A549 (cell line): ENCODE measurements at regions not wholly inside any gene's neighbourhood (a gene's known extent, or its start where the extent isn't known, plus 50 kb on each side); places are given as distances from the start of the nearest gene placed in this dataset.
"Not testable (repeated sequence)": the region's sequence is repeated elsewhere in the genome, so short reads cannot be mapped to it uniquely, and the experiment has no call there.

Experiments used
- ATAC-seq, 2 experiments: fragments of 200-7000 bp in 1 of 2; fragments of >200 bp in 1 of 2; cut with Nextera tagmentation in 1 of 2; cut with Tn5 transposase in 1 of 2; 3 replicates each; pipeline versions ENCODE4 v1.8.0 to v1.9.1; 2018 to 2020; ENCODE audit warnings: mild to moderate bottlenecking in 1 of 2, moderate library complexity in 1 of 2
- CTCF ChIA-PET: fragments of 300-600 bp; sonication (Branson Sonifier 250); formaldehyde crosslinking; extraction: SDS; loops from one replicate; lab custom pipeline; 2021; ENCODE audit warnings: antibody characterized with exemption, inconsistent platforms; lab: Yijun Ruan, JAX
- POLR2A ChIA-PET: fragments of 350-600 bp; formaldehyde crosslinking; extraction: SDS; loops from one replicate; lab custom pipeline; 2021; ENCODE audit warnings: antibody characterized with exemption, inconsistent platforms; lab: Yijun Ruan, JAX
- DNase-seq, 2 experiments: peaks; one replicate each; pipeline versions ENCODE4 v3.0.0 to v3.0.0-alpha.2; 2011 to 2016; ENCODE audit warnings: low read depth in 1 of 2, low spot score in 1 of 2
- FAIRE-seq: peaks from 2 replicates; lab custom pipeline; 2011; peaks lifted over from hg19 to GRCh38; lab: Jason Lieb, UNC
- H3K27ac ChIP-seq, 2 experiments: fragments of >200 bp; sonication (Bioruptor Twin); formaldehyde crosslinking; 3 replicates each; pipeline ENCODE4 v1.5.1; 2016 to 2017
- H3K4me1 ChIP-seq: fragments of >200 bp; sonication (Bioruptor Twin); formaldehyde crosslinking; 3 replicates; pipeline ENCODE4 v1.6.1; 2016
- H3K4me2 ChIP-seq: fragments of >200 bp; sonication (Bioruptor Twin); formaldehyde crosslinking; 3 replicates; pipeline ENCODE4 v1.6.1; 2016
- H3K4me3 ChIP-seq: fragments of >200 bp; sonication (Bioruptor Twin); formaldehyde crosslinking; 3 replicates; pipeline ENCODE4 v1.5.1; 2016
- H3K9me3 ChIP-seq: fragments of >200 bp; sonication (Bioruptor Twin); formaldehyde crosslinking; 3 replicates; pipeline ENCODE4 v1.6.1; 2016
- CBX2 ChIP-seq: fragments of 200-600 bp; sonication (generic); IDR thresholded peaks from 2 replicates; pipeline ENCODE4 v1.6.1; 2016; ENCODE audit warnings: low read depth, mild to moderate bottlenecking, borderline replicate concordance
- CEBPB ChIP-seq, 2 experiments: fragments of >200 bp in 1 of 2; sonication (Bioruptor Twin) in 1 of 2; formaldehyde crosslinking in 1 of 2; IDR thresholded peaks; 2 replicates each; pipeline ENCODE4 v1.6.1; 2012 to 2016
- CTCF ChIP-seq: fragments of >200 bp; sonication (Bioruptor Twin); formaldehyde crosslinking; IDR thresholded peaks from 3 replicates; pipeline ENCODE4 v1.5.1; 2016
- FOSL2 ChIP-seq, 2 experiments: fragments of 450-650 bp in 1 of 2; fragments of >200 bp in 1 of 2; sonication (Bioruptor Twin) in 1 of 2; formaldehyde crosslinking; IDR thresholded peaks; 2 replicates each; pipeline versions ENCODE4 v1.5.0 to v1.6.1; 2016 to 2020; ENCODE audit warnings: mild to moderate bottlenecking in 1 of 2, moderate library complexity in 1 of 2
- HES2 ChIP-seq: fragments of >200 bp; sonication (Bioruptor Twin); formaldehyde crosslinking; IDR thresholded peaks from 2 replicates; pipeline ENCODE4 v1.6.1; 2016
- HEYL ChIP-seq: fragments of 250-450 bp; sonication (Bioruptor Pico); IDR thresholded peaks from 2 replicates; pipeline ENCODE4 v1.8.0; 2021; ENCODE audit warnings: mild to moderate bottlenecking, moderate library complexity
- JUNB ChIP-seq: fragments of >200 bp; sonication (Bioruptor Twin); formaldehyde crosslinking; IDR thresholded peaks from 2 replicates; pipeline ENCODE4 v1.6.1; 2016
- KDM1A ChIP-seq: fragments of 200-600 bp; sonication (generic); IDR thresholded peaks from 2 replicates; pipeline ENCODE4 v1.6.1; 2016; ENCODE audit warnings: low read depth, mild to moderate bottlenecking
- NPAS2 ChIP-seq: fragments of 250-450 bp; sonication (Bioruptor Pico); IDR thresholded peaks from 2 replicates; pipeline ENCODE4 v1.8.0; 2022; ENCODE audit warnings: mild to moderate bottlenecking, moderate library complexity, borderline replicate concordance
- PBX3 ChIP-seq: IDR thresholded peaks from 2 replicates; pipeline ENCODE4 v1.6.1; 2012
- REST ChIP-seq: fragments of 200-600 bp; sonication (generic); IDR thresholded peaks from 2 replicates; pipeline ENCODE4 v1.6.1; 2016; ENCODE audit warnings: antibody characterized with exemption, mild to moderate bottlenecking, moderate library complexity
- USF2 ChIP-seq: fragments of 450-650 bp; IDR thresholded peaks from 2 replicates; pipeline ENCODE4 v1.6.1; 2014; ENCODE audit warnings: antibody characterized with exemption
- WGBS: methylation state at CpG from one replicate; pipeline ENCODE4 v1.1.6; 2017; ENCODE audit errors: missing lambda C conversion rate; 5-methylcytosine and 5-hydroxymethylcytosine counted together

- no peak for FAIRE-seq
- H3K4me2 ChIP-seq: no peak overlapping the region
- H3K27ac ChIP-seq: no peak overlapping the region
- no peak for ATAC-seq
- ChIA-PET CTCF (no interaction called here), POLR2A (interaction anchor here (0.6 kb wide), 1 partner anchor 13 kb away, joined by 3 read pairs; no protein-coding TSS in a partner anchor)
- DNase-seq: no peak
- no peaks in the 10 kb centered on the region for H3K9me3 ChIP-seq
- no peak for TF ChIP-seq PBX3
- TF ChIP-seq CBX2: no peak
- no peak for TF ChIP-seq USF2
- TF ChIP-seq HES2: no peak
- TF ChIP-seq NPAS2 (CRISPR knock-in tag): no peak
- no peak for TF ChIP-seq CEBPB (IDR thresholded peaks at IDR 0.05)
- 2% methylated on average over 1 of the region's 1 CpG for WGBS
- H3K4me3 ChIP-seq: no peak overlapping the region
- H3K4me1 ChIP-seq: no peaks in the 10 kb centered on the region
These were observed 109.6 kb upstream of the SEM1 start for GRCh38 chr7:96819111-96819700.

GRCh38 chr7:96821131-96821530 is 111.5 kb upstream of the SEM1 start:
- DNase-seq, FAIRE-seq, H3K27ac ChIP-seq, CTCF ChIA-PET, H3K4me2 ChIP-seq, ATAC-seq, POLR2A ChIA-PET, H3K4me3 ChIP-seq, H3K4me1 ChIP-seq, H3K9me3 ChIP-seq: not testable (repeated sequence)
- 35% methylated on average over 1 of the region's 1 CpG for WGBS

- no peak overlapping the region for H3K4me3 ChIP-seq
- no peak overlapping the region for H3K27ac ChIP-seq
- H3K9me3 ChIP-seq: no peaks in the 10 kb centered on the region
- POLR2A ChIA-PET: no interaction called here
- WGBS: 29% methylated on average over 2 of the region's 2 CpGs
- CTCF ChIA-PET: no interaction called here
- TF ChIP-seq KDM1A: no peak
- no peak for TF ChIP-seq HEYL (CRISPR knock-in tag)
- TF ChIP-seq JUNB: no peak
- TF ChIP-seq CBX2: no peak
- TF ChIP-seq REST: no peak
- no peaks in the 10 kb centered on the region for H3K4me1 ChIP-seq
- no peak for DNase-seq
- no peak for FAIRE-seq
- no peak overlapping the region for H3K4me2 ChIP-seq
- no peak for ATAC-seq
These were observed 113.2 kb upstream of the SEM1 start for GRCh38 chr7:96822824-96823223.

GRCh38 chr7:96823274-96823673 is 113.6 kb upstream of the SEM1 start:
- H3K4me2 ChIP-seq: no peak overlapping the region
- no peak overlapping the region for H3K27ac ChIP-seq
- 24% methylated on average over 4 of the region's 4 CpGs for WGBS
- TF ChIP-seq CTCF (no peak), FOSL2 (IDR thresholded peaks at IDR 0.05) (no peak), FOSL2 (CRISPR knock-in tag; IDR thresholded peaks at IDR 0.05) (0 out of 2 replicates have a peak, but pooled peaks have one; percentile 26)
- TF ChIP-seq, all 56 proteins: peak for 1
- no peaks in the 10 kb centered on the region for H3K9me3 ChIP-seq
- no peaks in the 10 kb centered on the region for H3K4me1 ChIP-seq
- H3K4me3 ChIP-seq: no peak overlapping the region
- CTCF ChIA-PET: no interaction called here
- DNase-seq (no peak), ATAC-seq (no peak), FAIRE-seq (no peak)
- POLR2A ChIA-PET: interaction anchor here (0.5 kb wide), 1 partner anchor 44 kb away, joined by 5 read pairs; no protein-coding TSS in a partner anchor
